LNCAP (cell line): ENCODE measurements at regions not wholly inside any gene's neighbourhood (a gene's known extent, or its start where the extent isn't known, plus 50 kb on each side); places are given as distances from the start of the nearest gene placed in this dataset.

Experiments used
- TF ChIP-seq, protein P1 (sequence below): fragments of 450-650 bp; IDR thresholded peaks from 2 replicates; pipeline ENCODE4 v1.5.1; 2017; ENCODE audit warnings: mild to moderate bottlenecking

DNA sequence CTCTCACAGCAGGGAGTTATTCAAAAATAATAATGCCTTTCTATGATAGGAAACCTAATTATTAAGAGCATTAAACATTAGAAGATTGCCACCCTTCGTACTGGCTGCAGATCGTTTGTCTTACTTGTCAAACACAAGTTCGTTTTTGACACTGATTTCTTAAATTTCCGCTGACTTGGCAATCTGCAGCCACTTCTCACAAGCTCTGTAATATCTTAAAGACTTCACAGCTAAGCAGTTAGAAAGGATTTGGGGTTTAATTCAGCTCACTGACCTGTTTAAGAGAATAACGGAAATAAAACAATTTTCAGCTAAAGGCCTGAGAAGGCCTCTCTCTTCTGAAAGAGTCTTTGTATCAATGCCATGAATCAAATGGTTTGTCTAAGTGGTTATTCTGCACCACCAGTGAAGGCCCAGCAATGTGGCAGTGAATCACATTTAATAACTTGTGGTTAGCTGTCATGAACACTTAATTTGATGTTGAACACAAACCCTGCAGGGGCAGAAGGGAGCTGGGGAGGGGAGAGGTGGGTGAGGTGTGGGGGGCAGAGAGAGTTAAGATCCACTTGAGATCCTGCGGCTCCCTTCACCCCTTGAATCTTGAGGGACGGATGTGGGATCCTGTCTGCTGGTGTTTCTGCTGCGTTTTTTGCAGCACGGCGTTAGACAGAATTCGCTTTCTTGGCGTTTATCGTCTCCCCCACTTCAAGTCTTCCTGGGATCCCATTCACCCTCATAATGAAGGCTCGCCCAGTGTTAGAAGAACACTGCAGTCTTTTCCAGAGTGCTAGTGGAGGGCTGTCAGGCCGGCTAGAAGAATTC, 145.4 kb upstream of the SATB2 start:
- TF ChIP-seq, protein P1, sequence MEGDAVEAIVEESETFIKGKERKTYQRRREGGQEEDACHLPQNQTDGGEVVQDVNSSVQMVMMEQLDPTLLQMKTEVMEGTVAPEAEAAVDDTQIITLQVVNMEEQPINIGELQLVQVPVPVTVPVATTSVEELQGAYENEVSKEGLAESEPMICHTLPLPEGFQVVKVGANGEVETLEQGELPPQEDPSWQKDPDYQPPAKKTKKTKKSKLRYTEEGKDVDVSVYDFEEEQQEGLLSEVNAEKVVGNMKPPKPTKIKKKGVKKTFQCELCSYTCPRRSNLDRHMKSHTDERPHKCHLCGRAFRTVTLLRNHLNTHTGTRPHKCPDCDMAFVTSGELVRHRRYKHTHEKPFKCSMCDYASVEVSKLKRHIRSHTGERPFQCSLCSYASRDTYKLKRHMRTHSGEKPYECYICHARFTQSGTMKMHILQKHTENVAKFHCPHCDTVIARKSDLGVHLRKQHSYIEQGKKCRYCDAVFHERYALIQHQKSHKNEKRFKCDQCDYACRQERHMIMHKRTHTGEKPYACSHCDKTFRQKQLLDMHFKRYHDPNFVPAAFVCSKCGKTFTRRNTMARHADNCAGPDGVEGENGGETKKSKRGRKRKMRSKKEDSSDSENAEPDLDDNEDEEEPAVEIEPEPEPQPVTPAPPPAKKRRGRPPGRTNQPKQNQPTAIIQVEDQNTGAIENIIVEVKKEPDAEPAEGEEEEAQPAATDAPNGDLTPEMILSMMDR, result no peak

DNA sequence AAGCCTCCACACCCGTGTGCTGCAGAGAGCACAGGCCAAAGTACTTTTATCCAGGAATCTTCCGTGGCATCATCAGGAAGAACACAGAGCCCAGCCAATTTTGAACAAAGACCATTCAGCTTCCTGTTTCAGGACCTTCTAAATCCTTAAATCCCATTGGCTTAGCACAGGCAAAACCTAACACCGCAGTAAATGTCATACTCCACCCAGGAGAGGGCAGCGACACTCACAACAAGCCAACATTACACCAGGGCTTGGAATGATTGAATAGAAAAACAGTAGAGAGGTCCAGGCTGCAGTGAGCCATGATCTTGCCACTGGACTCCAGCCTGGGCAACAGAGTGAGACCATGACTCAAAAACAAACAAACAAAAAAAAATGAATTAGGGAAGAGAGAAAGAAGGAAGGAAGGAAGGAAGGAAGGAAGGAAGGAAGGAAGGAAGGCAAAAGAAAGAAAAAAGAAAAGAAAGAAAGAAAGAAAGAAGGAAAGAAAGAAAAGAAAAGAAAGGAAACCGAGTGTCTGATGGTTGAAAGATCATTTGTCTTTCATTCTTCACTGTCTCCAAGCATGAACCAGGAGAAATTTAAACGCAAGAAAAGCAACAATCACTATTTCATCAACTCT, 144.6 kb upstream of the SATB2 start:
- TF ChIP-seq, protein P1, result no peak

DNA sequence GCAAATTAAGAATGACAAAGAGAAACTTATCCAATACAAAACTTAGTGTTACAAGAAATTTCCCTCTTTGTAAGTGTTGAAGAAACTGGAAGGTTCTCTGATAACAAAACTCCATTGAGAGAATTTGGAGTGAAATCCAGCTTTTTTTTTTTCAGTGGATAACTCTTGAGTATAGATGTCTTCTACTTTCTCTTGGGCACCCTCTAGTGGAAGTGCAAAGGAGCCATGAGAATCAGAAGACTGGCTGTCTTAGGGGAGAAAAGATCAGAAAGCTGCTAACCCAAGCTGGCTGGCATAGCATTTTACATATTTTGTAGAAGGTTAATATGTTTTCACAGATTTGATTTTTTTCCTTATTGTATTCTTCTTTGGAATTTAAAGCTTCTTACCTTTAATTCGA, 138.8 kb upstream of the SATB2 start:
- TF ChIP-seq, protein P1, result peak; percentile 53

DNA sequence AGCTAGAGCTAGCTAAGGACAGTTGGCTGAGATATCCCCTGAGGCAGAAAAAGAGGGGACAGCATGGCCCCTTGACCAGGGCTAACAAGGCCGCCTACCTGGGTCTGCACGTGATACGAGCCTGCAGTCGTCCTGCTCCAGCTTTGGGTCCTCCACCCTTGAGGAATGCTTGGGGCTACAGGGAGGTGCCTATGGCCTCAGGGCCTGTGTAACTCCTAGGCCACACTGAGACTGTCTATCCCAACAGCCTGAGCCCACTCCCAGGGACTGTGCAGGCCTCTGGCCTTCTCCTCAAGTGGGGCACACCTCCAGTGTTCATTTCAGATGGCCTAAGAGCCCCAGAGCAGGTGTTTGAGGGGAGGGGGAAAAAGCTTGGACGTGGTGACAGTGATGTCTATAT, 136.7 kb upstream of the SATB2 start:
- TF ChIP-seq, protein P1, result no peak

DNA sequence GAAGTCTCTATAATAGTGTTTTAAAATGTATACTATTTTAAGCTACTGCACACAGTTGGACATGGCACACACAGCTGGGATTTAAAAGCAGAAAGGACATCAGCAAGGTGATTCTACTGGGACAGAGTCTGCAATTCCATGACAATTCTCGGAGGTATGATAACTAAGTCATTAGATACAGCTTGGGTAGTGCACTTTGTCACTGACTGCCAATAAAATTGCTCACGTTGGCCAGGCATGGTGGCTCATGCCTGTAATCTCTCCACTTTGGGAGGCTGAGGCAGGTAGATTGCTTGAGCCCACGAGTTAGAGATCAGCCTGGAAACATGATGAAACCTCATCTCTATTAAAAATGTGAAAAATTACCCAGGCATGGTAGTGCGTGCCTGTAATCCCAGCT, 134.1 kb upstream of the SATB2 start:
- TF ChIP-seq, protein P1, result no peak

DNA sequence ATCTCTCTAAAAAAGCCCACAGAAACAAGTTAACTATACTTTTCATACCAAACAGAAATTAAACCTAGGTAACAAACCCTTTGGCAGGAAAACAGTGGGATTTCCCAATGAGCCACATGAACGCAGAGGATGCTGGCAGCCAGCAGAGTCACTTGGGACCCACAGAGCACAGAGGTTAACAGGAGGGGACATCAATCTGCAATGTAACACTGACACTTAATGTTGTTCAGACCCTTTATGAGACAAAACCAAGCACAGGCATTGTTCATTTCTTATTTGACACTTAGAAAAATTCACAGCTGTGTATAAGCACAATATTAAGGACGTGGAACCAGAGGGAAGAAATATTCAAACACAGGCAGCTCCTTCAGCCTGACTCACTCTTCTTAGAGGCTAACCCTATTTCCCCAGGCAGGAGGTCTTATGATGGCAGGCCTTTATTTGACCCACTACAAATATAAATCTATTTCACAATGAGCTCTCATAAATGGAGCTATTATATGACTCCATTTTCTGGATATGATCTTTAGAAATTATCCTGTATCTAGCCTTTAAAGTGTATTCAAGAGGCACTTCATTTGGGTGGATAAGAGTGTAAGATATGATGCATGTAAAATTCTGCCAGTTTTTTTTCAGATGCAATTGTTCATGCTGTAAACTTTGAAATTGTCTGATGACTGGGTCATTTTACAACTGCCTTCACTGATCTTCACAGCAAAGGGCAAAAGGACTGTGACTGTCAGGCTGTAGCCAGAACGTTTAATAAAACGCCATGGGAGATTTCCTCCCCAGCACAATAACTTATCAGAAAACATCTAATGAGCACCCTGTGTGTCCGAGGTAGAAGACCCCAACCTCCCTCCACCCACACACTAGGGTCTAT, 132.8 kb upstream of the SATB2 start:
- TF ChIP-seq, protein P1, result no peak

DNA sequence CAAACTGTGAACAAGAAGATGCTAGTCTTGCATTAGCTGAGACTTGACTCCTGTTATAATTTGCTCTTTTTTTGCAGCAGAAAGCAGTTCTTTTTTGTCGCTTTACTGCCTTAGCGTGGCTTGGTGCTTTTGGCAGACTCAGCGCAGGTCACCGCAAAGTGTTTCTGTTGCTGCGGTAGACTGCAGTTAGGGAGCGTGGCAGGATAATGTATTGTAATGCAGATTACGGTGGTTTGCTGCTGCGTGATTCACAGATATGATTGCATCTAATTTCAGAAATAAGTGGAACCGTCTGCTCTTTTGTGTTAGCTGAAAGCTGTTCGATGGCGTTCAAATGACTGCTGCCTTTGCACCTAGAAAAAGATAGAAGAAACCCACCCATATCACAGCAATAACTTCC, 131.6 kb upstream of the SATB2 start:
- TF ChIP-seq, protein P1, result no peak
